OCI-M1 (cell line): ENCODE measurements at regions not wholly inside any gene's neighbourhood (a gene's known extent, or its start where the extent isn't known, plus 50 kb on each side); places are given as distances from the start of the nearest gene placed in this dataset.
"Not testable (repeated sequence)": the region's sequence is repeated elsewhere in the genome, so short reads cannot be mapped to it uniquely, and the experiment has no call there.

Experiments used
- DNase-seq: peaks from one replicate; lab custom pipeline; 2025; lab: John Stamatoyannopoulos, UW

GRCh38 chr4:126520731-126521130 is 1112.0 kb upstream of the INTU start:
- DNase-seq, result no peak

- DNase-seq, result not testable (repeated sequence)
Measured at GRCh38 chr4:126525400-126525799, 1107.4 kb upstream of the INTU start.

GRCh38 chr4:126526335-126526734 is 1106.4 kb upstream of the INTU start:
- DNase-seq, result no peak

- no peak for DNase-seq
Measured at GRCh38 chr4:126529997-126530396, 1102.8 kb upstream of the INTU start.

- peak; percentile 12 for DNase-seq
Measured at GRCh38 chr4:126530996-126531585, 1101.7 kb upstream of the INTU start.

- DNase-seq, result no peak
Measured at GRCh38 chr4:126532527-126532926, 1100.2 kb upstream of the INTU start.

- DNase-seq, result no peak
Measured at GRCh38 chr4:126533146-126533805, 1099.5 kb upstream of the INTU start.

GRCh38 chr4:126539771-126540170 is 1093.0 kb upstream of the INTU start:
- no peak for DNase-seq

- no peak for DNase-seq
Measured at GRCh38 chr4:126541820-126542219, 1090.9 kb upstream of the INTU start.

GRCh38 chr4:126544276-126544675 is 1088.5 kb upstream of the INTU start:
- DNase-seq, result peak; percentile 40

GRCh38 chr4:126546197-126546596 is 1086.6 kb upstream of the INTU start:
- peak; percentile 62 for DNase-seq

GRCh38 chr4:126547352-126547751 is 1085.4 kb upstream of the INTU start:
- peak; percentile 52 for DNase-seq

GRCh38 chr4:126548890-126549289 is 1083.9 kb upstream of the INTU start:
- DNase-seq, result no peak

GRCh38 chr4:126552321-126552720 is 1080.4 kb upstream of the INTU start:
- DNase-seq, result no peak

- peak; percentile 60 for DNase-seq
Measured at GRCh38 chr4:126553248-126553647, 1079.5 kb upstream of the INTU start.

GRCh38 chr4:126558596-126558995 is 1074.2 kb upstream of the INTU start:
- peak; percentile 52 for DNase-seq

- DNase-seq, result peak; percentile 55
Measured at GRCh38 chr4:126559961-126560360, 1072.8 kb upstream of the INTU start.

GRCh38 chr4:126560794-126561193 is 1072.0 kb upstream of the INTU start:
- peak; percentile 35 for DNase-seq

GRCh38 chr4:126563389-126563788 is 1069.4 kb upstream of the INTU start:
- no peak for DNase-seq

- peak; percentile 22 for DNase-seq
Measured at GRCh38 chr4:126564283-126564854, 1068.4 kb upstream of the INTU start.

- DNase-seq, result peak; percentile 84
Measured at GRCh38 chr4:126568652-126569570, 1063.8 kb upstream of the INTU start.

- DNase-seq, result peak; percentile 93
Measured at GRCh38 chr4:126572264-126572663, 1060.5 kb upstream of the INTU start.
